ENCODE measurements at regions not wholly inside any gene's neighbourhood (a gene's known extent, or its start where the extent isn't known, plus 50 kb on each side); places are given as distances from the start of the nearest gene placed in this dataset.

- TF ChIP-seq POLR2AphosphoS5 (IDR thresholded peaks at IDR 0.05) (no peak), POLR2A (IDR thresholded peaks at IDR 0.05) (no peak), EP300 (IDR thresholded peaks at IDR 0.05) (no peak)
- TF ChIP-seq, protein P1, sequence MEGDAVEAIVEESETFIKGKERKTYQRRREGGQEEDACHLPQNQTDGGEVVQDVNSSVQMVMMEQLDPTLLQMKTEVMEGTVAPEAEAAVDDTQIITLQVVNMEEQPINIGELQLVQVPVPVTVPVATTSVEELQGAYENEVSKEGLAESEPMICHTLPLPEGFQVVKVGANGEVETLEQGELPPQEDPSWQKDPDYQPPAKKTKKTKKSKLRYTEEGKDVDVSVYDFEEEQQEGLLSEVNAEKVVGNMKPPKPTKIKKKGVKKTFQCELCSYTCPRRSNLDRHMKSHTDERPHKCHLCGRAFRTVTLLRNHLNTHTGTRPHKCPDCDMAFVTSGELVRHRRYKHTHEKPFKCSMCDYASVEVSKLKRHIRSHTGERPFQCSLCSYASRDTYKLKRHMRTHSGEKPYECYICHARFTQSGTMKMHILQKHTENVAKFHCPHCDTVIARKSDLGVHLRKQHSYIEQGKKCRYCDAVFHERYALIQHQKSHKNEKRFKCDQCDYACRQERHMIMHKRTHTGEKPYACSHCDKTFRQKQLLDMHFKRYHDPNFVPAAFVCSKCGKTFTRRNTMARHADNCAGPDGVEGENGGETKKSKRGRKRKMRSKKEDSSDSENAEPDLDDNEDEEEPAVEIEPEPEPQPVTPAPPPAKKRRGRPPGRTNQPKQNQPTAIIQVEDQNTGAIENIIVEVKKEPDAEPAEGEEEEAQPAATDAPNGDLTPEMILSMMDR (IDR thresholded peaks at IDR 0.05): no peak
- ATAC-seq (ENCODE audit: low FRiP score in 2 of 2): no peak
- WGBS, 2 donors: 43 to 55% methylated on average over 1 of the region's 1 CpG
- no peak for DNase-seq
- no peak overlapping the region for H3K4me3 ChIP-seq
- no peak overlapping the region for H3K27ac ChIP-seq
- H3K27me3 ChIP-seq: no peaks in the 10 kb centered on the region
- no peaks in the 10 kb centered on the region for H3K9me3 ChIP-seq
- H3K36me3 ChIP-seq: no peaks in the 10 kb centered on the region
- no peaks in the 10 kb centered on the region for H3K4me1 ChIP-seq
These were observed 351.5 kb upstream of the PLD5 start for GRCh38 chr1:242876030-242876429.

DNA sequence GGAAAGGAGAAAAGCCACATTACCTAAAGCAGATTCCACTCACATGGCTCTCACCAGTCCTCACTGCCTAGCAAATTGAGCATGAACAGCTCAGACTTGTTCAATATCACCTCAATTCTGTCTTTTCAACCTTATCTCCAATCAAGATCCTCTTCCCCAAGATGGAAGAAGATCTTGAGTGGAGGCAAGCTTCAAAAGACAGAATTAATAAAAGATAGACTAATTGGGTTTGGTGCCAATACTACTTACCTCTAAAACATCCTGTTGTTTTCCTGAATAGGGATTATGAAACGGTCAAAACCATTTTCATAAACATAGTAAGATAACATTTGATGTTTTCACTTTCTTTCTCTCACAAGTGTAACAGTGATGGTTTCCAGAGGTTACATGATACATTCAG, 349.2 kb upstream of the PLD5 start:
- H3K36me3 ChIP-seq: no peaks in the 10 kb centered on the region
- 40 to 61% methylated on average over 1 of the region's 1 CpG for WGBS, 2 donors
- no peak overlapping the region for H3K27ac ChIP-seq
- no peak for TF ChIP-seq POLR2AphosphoS5 (IDR thresholded peaks at IDR 0.05)
- TF ChIP-seq, protein P1 (IDR thresholded peaks at IDR 0.05): no peak
- TF ChIP-seq EP300 (IDR thresholded peaks at IDR 0.05): no peak
- TF ChIP-seq POLR2A (IDR thresholded peaks at IDR 0.05): no peak
- H3K9me3 ChIP-seq: no peaks in the 10 kb centered on the region
- H3K4me3 ChIP-seq: no peak overlapping the region
- no peak for DNase-seq
- no peaks in the 10 kb centered on the region for H3K4me1 ChIP-seq
- no peaks in the 10 kb centered on the region for H3K27me3 ChIP-seq
- ATAC-seq (ENCODE audit: low FRiP score in 2 of 2): no peak

- Histone ChIP-seq H3K4me1 (no peaks in the 10 kb centered on the region), H3K27ac (no peak overlapping the region), H3K4me3 (no peak overlapping the region), H3K36me3 (no peaks in the 10 kb centered on the region), H3K9me3 (no peaks in the 10 kb centered on the region), H3K27me3 (no peaks in the 10 kb centered on the region)
- 83 to 90% methylated on average over 5 of the region's 5 CpGs for WGBS, 2 donors
- TF ChIP-seq POLR2AphosphoS5 (IDR thresholded peaks at IDR 0.05) (no peak), EP300 (IDR thresholded peaks at IDR 0.05) (no peak), POLR2A (IDR thresholded peaks at IDR 0.05) (no peak)
- TF ChIP-seq, protein P1 (IDR thresholded peaks at IDR 0.05): no peak
- DNase-seq (no peak), ATAC-seq (ENCODE audit: low FRiP score in 2 of 2) (no peak)
These were observed 348.0 kb upstream of the PLD5 start for GRCh38 chr1:242872521-242872920.

DNA sequence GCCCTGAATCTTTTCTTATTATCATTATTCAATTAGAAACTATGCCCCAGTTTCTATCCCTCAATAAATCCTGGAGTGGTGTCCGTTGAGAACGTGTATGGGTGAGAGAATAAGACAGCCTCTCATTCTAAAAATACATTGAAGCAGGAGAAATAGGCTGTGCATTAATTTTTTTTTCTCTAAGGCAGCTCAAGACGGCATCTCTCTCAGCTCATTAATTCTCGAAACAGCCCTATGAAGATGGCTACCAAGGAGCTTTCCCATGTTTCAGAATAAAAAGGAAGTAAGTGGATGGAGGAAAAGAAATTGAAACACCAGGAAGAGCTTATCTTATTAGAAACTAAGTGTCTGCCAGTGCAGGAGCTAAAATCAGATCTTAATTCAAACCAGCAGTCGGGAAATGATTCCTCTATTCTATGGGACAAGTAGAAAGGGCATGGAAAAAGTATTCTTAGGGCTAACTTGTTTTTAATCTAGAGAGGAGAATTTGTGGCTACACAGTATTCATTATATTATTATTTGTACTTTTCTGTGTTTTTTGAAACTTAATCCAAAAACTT, 347.1 kb upstream of the PLD5 start:
- Histone ChIP-seq H3K4me3 (no peak overlapping the region), H3K27ac (no peak overlapping the region), H3K9me3 (no peaks in the 10 kb centered on the region), H3K4me1 (no peaks in the 10 kb centered on the region), H3K36me3 (no peaks in the 10 kb centered on the region), H3K27me3 (no peaks in the 10 kb centered on the region)
- ATAC-seq (ENCODE audit: low FRiP score in 2 of 2): no peak
- 60 to 73% methylated on average over 5 of the region's 5 CpGs for WGBS, 2 donors
- DNase-seq: no peak
- TF ChIP-seq POLR2A (IDR thresholded peaks at IDR 0.05): no peak
- TF ChIP-seq, protein P1 (IDR thresholded peaks at IDR 0.05): no peak
- TF ChIP-seq POLR2AphosphoS5 (IDR thresholded peaks at IDR 0.05): no peak
- TF ChIP-seq EP300 (IDR thresholded peaks at IDR 0.05): no peak

DNA sequence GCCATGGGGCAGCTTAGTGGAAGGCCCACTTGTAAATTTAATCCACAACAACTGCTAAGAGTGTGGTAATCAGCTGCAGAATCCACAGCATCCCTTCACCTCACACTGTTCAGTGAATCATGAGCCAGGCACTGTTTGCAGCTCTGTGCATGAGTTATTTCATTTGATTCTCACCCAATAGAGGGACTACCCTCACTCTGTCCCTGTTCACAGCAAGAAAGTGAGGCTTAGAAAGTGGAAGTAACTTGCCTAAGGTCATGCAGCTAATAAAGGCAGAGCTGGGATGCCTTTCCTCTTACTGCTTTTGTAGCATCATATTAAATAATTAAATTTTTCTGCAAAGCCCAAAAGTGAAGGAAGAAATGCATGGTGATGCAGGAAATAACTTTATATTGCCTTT, 346.5 kb upstream of the PLD5 start:
- no peak for TF ChIP-seq POLR2AphosphoS5 (IDR thresholded peaks at IDR 0.05)
- no peak overlapping the region for H3K4me3 ChIP-seq
- no peaks in the 10 kb centered on the region for H3K36me3 ChIP-seq
- H3K4me1 ChIP-seq: no peaks in the 10 kb centered on the region
- H3K9me3 ChIP-seq: no peaks in the 10 kb centered on the region
- ATAC-seq (ENCODE audit: low FRiP score in 2 of 2) (no peak), DNase-seq (no peak)
- no peaks in the 10 kb centered on the region for H3K27me3 ChIP-seq
- H3K27ac ChIP-seq: no peak overlapping the region

Data from upper lobe of left lung (tissue), 6 donors.